ENCODE measurements at regions not wholly inside any gene's neighbourhood (a gene's known extent, or its start where the extent isn't known, plus 50 kb on each side); places are given as distances from the start of the nearest gene placed in this dataset.

DNA sequence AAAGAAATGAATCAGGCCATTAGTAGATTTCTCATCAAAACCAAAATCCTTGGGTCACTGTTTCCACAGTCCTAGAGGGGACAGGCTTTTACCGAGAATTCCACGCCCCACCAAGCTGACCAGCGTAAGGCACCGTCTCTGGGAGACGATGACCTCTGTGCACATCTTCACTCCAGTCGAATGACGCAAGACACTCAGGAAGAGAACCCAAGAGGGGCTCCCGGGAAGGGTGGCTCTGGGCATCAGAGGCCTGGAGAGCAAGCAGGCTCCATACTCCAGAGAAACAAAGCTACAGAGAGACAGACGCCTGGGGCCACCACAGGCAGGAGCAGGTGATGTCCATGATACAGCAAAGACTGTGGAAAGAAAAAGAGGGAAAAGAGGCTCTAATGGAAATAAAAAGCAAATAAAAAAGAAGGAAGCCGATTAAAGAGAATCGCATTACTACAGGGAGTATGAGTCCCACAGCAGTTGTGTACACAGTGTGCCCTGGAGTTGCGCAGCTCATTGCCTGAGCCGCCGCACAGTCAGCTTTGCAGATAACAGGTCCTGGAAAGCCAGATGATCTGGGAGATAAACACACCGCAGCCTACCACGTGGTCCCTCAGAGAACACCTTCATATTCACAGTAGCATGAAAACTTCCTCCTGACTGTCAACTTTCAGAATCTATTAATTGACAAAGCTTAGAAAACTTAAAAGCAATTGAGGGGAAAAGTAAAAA, 572.7 kb upstream of the SALL3 start:
- H3K4me3 ChIP-seq (ENCODE audit: low read depth, low read length) = no peak overlapping the region
- TF ChIP-seq, protein P1, sequence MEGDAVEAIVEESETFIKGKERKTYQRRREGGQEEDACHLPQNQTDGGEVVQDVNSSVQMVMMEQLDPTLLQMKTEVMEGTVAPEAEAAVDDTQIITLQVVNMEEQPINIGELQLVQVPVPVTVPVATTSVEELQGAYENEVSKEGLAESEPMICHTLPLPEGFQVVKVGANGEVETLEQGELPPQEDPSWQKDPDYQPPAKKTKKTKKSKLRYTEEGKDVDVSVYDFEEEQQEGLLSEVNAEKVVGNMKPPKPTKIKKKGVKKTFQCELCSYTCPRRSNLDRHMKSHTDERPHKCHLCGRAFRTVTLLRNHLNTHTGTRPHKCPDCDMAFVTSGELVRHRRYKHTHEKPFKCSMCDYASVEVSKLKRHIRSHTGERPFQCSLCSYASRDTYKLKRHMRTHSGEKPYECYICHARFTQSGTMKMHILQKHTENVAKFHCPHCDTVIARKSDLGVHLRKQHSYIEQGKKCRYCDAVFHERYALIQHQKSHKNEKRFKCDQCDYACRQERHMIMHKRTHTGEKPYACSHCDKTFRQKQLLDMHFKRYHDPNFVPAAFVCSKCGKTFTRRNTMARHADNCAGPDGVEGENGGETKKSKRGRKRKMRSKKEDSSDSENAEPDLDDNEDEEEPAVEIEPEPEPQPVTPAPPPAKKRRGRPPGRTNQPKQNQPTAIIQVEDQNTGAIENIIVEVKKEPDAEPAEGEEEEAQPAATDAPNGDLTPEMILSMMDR (IDR thresholded peaks at IDR 0.05; ENCODE audit: insufficient read depth, low read length) = no peak
- no peak for DNase-seq (ENCODE audit: low read depth)

DNA sequence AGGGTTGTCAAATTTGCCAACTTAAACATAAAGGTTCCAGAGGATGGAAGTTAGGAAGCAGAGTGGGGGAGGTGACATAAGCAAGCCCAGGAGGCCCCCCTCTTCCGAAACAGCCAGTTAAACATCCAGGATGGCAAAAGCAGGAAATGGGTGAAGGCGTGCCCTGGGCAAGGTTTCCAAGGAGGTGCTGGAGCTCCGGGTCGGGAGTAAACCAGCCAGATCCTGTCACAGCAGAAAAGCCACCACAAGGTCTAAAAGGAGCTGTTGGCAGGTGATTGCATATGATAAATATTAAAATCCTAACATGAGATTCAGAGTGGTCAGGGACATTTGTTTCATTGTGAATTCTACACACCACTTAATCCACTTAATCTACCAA, 572.2 kb upstream of the SALL3 start:
- DNase-seq (ENCODE audit: low read depth) = no peak
- no peak overlapping the region for H3K4me3 ChIP-seq (ENCODE audit: low read depth, low read length)
- TF ChIP-seq, protein P1 (IDR thresholded peaks at IDR 0.05; ENCODE audit: insufficient read depth, low read length) = no peak

DNA sequence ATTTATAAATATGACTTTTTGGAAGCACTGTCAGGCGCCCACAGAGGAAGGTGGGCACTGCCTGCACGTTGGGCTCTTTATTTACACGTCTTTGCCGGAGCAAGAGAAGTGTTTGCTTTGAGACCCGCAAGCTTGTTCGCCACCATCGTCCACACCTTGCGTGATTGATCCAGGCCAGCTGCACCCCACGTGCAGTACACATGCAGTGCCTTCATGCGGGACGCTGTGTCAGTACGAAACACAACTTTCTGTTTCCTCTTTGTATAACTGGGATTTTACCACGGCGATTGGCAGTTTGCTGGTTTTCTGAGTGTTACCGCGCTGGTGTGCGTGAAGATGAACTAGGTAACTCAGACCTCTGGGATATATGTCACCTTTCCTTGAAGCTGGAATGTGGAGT, 571.0 kb upstream of the SALL3 start:
- TF ChIP-seq, protein P1 (IDR thresholded peaks at IDR 0.05; ENCODE audit: insufficient read depth, low read length) = no peak
- DNase-seq (ENCODE audit: low read depth) = no peak
- H3K4me3 ChIP-seq (ENCODE audit: low read depth, low read length) = no peak overlapping the region

DNA sequence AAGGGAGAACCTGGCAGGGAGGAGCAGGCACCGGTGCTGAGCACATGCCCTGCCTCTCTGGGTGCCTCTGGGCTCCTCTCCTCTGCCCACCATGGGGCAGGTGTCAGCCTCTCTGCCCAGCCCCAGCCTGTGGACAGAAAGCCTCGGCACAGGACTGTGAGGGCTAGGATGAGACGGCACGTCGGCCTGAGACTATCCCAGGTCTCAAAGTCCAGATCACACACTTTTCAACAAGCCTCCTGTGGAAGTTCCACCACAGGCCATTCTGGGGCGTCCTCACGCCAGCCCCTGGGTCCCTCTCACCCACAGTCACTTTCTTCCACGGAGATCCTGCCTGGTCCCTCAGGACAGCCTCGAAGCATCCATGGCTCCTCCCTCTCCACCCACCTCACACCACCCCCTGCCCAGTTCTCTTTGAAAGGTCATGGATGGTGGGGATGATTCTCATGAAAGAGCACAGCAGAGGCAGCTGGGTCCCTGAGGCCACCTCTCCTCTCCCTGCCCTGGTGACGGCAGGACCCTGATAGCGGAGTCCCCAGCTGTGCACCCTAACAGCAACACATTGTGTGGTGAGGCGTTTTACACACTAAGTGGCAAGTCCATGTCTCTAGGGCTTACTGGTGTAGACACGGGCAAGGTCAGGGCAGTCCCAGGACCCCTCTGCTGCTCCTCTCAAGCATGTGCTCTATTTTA, 569.4 kb upstream of the SALL3 start:
- no peak overlapping the region for H3K4me3 ChIP-seq (ENCODE audit: low read depth, low read length)
- no peak for DNase-seq (ENCODE audit: low read depth)
- TF ChIP-seq, protein P1 (IDR thresholded peaks at IDR 0.05; ENCODE audit: insufficient read depth, low read length) = no peak

DNA sequence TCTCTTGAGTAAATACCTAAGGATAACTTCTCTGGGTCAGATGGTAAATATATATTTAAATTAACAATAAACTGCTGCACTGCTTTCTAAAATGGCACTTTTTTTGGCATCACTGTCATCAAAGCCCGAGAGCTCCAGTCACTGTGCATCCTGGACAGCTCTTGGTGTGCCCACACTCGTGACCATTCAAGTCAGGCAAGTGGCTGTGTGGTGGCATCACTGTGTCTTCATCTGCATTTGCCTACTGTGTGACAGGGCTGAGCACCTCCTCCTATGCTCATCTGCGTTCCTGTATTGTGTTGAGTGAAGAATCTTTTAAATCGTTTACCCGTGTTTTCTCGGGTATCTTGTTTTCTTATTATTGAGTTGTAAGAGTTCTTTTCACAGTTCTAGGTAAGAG, 568.1 kb upstream of the SALL3 start:
- TF ChIP-seq, protein P1 (IDR thresholded peaks at IDR 0.05; ENCODE audit: insufficient read depth, low read length) = no peak
- DNase-seq (ENCODE audit: low read depth) = no peak
- no peak overlapping the region for H3K4me3 ChIP-seq (ENCODE audit: low read depth, low read length)

DNA sequence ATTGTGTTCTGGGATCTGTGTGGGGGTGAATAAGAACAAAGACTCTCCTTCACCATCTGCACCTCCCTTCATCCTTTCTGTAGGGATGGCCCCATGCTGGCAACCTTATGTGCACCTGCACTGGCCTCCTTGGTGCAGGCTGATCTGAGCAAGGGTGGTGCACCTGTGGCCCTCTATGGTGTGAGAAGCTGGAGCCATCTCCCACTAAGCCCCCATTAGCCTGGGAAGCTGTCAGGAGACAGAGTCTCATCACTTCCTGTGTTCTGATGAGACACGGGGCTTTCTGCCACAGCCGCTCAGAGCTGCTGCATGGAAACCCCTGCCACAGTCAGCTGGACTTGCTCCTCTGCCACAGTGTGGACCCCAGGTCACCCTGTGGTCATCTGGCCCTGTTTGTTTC, 565.3 kb upstream of the SALL3 start:
- no peak overlapping the region for H3K4me3 ChIP-seq (ENCODE audit: low read depth, low read length)
- no peak for DNase-seq (ENCODE audit: low read depth)
- TF ChIP-seq, protein P1 (IDR thresholded peaks at IDR 0.05; ENCODE audit: insufficient read depth, low read length) = no peak

Data from fibroblast of the aortic adventitia (primary cell).